ENCODE measurements at regions not wholly inside any gene's neighbourhood (a gene's known extent, or its start where the extent isn't known, plus 50 kb on each side); places are given as distances from the start of the nearest gene placed in this dataset.

GRCh38 chr6:137415127-137415833, 78.9 kb downstream of the OLIG3 start:
- peak; percentile 35 to 73 (median 56) for TF ChIP-seq CTCF (IDR thresholded peaks at IDR 0.05)
- TF ChIP-seq POLR2A (IDR thresholded peaks at IDR 0.05): peak in 1 of 4 donors; percentile 11
- TF ChIP-seq EP300 (IDR thresholded peaks at IDR 0.05): no peak
